ENCODE measurements at regions not wholly inside any gene's neighbourhood (a gene's known extent, or its start where the extent isn't known, plus 50 kb on each side); places are given as distances from the start of the nearest gene placed in this dataset.

GRCh38 chr20:17856024-17856564, 112.5 kb downstream of the SNX5 start (continued):
- TF ChIP-seq ZNF33A (CRISPR knock-in tag; IDR thresholded peaks at IDR 0.05; ENCODE audit: borderline replicate concordance): no peak
- no peak for TF ChIP-seq EEA1 (CRISPR knock-in tag; IDR thresholded peaks at IDR 0.05; ENCODE audit: borderline replicate concordance)
- TF ChIP-seq ZKSCAN5 (CRISPR knock-in tag; IDR thresholded peaks at IDR 0.05): no peak
- TF ChIP-seq ZNF207 (IDR thresholded peaks at IDR 0.05; ENCODE audit: borderline replicate concordance): no peak
- peak; percentile 92 for TF ChIP-seq IRF2 (CRISPR knock-in tag; IDR thresholded peaks at IDR 0.05)
- TF ChIP-seq ZBTB1 (CRISPR knock-in tag; IDR thresholded peaks at IDR 0.05; ENCODE audit: borderline replicate concordance): no peak
- TF ChIP-seq NPAS2 (CRISPR knock-in tag; IDR thresholded peaks at IDR 0.05; ENCODE audit: borderline replicate concordance): no peak
- TF ChIP-seq, protein P1, sequence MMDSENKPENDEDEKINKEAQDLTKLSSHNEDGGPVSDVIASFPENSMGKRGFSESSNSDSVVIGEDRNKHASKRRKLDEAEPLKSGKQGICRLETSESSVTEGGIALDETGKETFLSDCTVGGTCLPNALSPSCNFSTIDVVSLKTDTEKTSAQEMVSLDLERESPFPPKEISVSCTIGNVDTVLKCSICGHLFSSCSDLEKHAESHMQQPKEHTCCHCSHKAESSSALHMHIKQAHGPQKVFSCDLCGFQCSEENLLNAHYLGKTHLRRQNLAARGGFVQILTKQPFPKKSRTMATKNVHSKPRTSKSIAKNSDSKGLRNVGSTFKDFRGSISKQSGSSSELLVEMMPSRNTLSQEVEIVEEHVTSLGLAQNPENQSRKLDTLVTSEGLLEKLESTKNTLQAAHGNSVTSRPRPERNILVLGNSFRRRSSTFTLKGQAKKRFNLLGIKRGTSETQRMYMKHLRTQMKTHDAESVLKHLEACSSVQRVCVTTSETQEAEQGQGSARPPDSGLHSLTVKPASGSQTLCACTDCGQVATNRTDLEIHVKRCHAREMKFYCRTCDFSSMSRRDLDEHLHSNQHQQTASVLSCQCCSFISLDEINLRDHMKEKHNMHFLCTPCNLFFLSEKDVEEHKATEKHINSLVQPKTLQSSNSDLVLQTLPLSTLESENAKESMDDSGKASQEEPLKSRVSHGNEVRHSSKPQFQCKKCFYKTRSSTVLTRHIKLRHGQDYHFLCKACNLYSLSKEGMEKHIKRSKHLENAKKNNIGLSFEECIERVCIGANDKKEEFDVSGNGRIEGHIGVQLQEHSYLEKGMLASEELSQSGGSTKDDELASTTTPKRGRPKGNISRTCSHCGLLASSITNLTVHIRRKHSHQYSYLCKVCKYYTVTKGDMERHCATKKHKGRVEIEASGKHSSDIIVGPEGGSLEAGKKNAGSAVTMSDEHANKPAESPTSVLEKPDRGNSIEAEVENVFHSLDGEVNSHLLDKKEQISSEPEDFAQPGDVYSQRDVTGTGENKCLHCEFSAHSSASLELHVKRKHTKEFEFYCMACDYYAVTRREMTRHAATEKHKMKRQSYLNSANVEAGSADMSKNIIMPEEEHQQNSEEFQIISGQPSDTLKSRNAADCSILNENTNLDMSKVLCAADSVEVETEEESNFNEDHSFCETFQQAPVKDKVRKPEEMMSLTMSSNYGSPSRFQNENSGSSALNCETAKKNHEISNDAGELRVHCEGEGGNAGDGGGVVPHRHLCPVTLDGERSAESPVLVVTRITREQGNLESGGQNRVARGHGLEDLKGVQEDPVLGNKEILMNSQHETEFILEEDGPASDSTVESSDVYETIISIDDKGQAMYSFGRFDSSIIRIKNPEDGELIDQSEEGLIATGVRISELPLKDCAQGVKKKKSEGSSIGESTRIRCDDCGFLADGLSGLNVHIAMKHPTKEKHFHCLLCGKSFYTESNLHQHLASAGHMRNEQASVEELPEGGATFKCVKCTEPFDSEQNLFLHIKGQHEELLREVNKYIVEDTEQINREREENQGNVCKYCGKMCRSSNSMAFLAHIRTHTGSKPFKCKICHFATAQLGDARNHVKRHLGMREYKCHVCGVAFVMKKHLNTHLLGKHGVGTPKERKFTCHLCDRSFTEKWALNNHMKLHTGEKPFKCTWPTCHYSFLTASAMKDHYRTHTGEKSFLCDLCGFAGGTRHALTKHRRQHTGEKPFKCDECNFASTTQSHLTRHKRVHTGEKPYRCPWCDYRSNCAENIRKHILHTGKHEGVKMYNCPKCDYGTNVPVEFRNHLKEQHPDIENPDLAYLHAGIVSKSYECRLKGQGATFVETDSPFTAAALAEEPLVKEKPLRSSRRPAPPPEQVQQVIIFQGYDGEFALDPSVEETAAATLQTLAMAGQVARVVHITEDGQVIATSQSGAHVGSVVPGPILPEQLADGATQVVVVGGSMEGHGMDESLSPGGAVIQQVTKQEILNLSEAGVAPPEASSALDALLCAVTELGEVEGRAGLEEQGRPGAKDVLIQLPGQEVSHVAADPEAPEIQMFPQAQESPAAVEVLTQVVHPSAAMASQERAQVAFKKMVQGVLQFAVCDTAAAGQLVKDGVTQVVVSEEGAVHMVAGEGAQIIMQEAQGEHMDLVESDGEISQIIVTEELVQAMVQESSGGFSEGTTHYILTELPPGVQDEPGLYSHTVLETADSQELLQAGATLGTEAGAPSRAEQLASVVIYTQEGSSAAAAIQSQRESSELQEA (CRISPR knock-in tag; IDR thresholded peaks at IDR 0.05; ENCODE audit: not compliant biosample characterization): no peak
- peak; percentile 76 for TF ChIP-seq KAT8 (CRISPR knock-in tag; IDR thresholded peaks at IDR 0.05)
- TF ChIP-seq, protein P2, sequence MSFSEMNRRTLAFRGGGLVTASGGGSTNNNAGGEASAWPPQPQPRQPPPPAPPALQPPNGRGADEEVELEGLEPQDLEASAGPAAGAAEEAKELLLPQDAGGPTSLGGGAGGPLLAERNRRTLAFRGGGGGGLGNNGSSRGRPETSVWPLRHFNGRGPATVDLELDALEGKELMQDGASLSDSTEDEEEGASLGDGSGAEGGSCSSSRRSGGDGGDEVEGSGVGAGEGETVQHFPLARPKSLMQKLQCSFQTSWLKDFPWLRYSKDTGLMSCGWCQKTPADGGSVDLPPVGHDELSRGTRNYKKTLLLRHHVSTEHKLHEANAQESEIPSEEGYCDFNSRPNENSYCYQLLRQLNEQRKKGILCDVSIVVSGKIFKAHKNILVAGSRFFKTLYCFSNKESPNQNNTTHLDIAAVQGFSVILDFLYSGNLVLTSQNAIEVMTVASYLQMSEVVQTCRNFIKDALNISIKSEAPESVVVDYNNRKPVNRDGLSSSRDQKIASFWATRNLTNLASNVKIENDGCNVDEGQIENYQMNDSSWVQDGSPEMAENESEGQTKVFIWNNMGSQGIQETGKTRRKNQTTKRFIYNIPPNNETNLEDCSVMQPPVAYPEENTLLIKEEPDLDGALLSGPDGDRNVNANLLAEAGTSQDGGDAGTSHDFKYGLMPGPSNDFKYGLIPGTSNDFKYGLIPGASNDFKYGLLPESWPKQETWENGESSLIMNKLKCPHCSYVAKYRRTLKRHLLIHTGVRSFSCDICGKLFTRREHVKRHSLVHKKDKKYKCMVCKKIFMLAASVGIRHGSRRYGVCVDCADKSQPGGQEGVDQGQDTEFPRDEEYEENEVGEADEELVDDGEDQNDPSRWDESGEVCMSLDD (CRISPR knock-in tag; IDR thresholded peaks at IDR 0.05; ENCODE audit: borderline replicate concordance): peak; percentile 97
- no peak for TF ChIP-seq GTF2F1 (IDR thresholded peaks at IDR 0.05; ENCODE audit: low read length)
- no peak for TF ChIP-seq ZNF784 (CRISPR knock-in tag; IDR thresholded peaks at IDR 0.05; ENCODE audit: borderline replicate concordance)
- peak; percentile 92 for TF ChIP-seq RXRB (CRISPR knock-in tag; IDR thresholded peaks at IDR 0.05; ENCODE audit: borderline replicate concordance)
- TF ChIP-seq ZNF225 (CRISPR knock-in tag; IDR thresholded peaks at IDR 0.05): no peak
- TF ChIP-seq ZNF337 (CRISPR knock-in tag; IDR thresholded peaks at IDR 0.05; ENCODE audit: borderline replicate concordance, low read depth): no peak
- no peak for TF ChIP-seq SOX6 (IDR thresholded peaks at IDR 0.05)
- TF ChIP-seq SOX6 (CRISPR knock-in tag; IDR thresholded peaks at IDR 0.05): peak; percentile 99
- TF ChIP-seq POGZ (CRISPR knock-in tag; IDR thresholded peaks at IDR 0.05): peak; percentile 54; the same call in 1 of the 2 replicates
- no peak for TF ChIP-seq SMARCE1 (IDR thresholded peaks at IDR 0.05; ENCODE audit: borderline replicate concordance)
- no peak for TF ChIP-seq ZSCAN12 (CRISPR knock-in tag; IDR thresholded peaks at IDR 0.05)
- no peak for TF ChIP-seq ZNF24 (IDR thresholded peaks at IDR 0.05)

All from HepG2 (cell line).